OCI-LY1 (cell line): ENCODE measurements at regions not wholly inside any gene's neighbourhood (a gene's known extent, or its start where the extent isn't known, plus 50 kb on each side); places are given as distances from the start of the nearest gene placed in this dataset.

Experiments
- H2AFZ ChIP-seq: fragments of 200-600 bp; sonication (generic), shearing (Covaris generic); 2 replicates; pipeline ENCODE4 v1.6.0; 2014; ENCODE audit warnings: antibody characterized with exemption, mild to moderate bottlenecking, low read length
- H3F3A ChIP-seq: fragments of 200-600 bp; sonication (generic), shearing (Covaris generic); 2 replicates; pipeline ENCODE4 v1.6.0; 2014; ENCODE audit warnings: mild to moderate bottlenecking, antibody characterized with exemption, low read length, moderate library complexity; ENCODE audit not compliant: insufficient read depth
- H3K27ac ChIP-seq: fragments of 200-600 bp; sonication (generic); 2 replicates; pipeline ENCODE4 v1.5.1; 2014; ENCODE audit warnings: low read length, mixed run types, mild to moderate bottlenecking, low read depth; ENCODE audit not compliant: poor library complexity, severe bottlenecking
- H3K27me3 ChIP-seq: fragments of 200-600 bp; sonication (generic); 2 replicates; pipeline ENCODE4 v1.6.0; 2014; ENCODE audit warnings: antibody characterized with exemption, mild to moderate bottlenecking, low read length, moderate library complexity; ENCODE audit not compliant: insufficient read depth
- H3K36me3 ChIP-seq: fragments of 200-600 bp; sonication (generic); 2 replicates; pipeline ENCODE4 v1.6.1; 2014; ENCODE audit warnings: mild to moderate bottlenecking, antibody characterized with exemption, low read length, moderate library complexity, mixed read lengths; ENCODE audit not compliant: insufficient read depth
- H3K4me1 ChIP-seq: fragments of 200-600 bp; sonication (generic); 2 replicates; pipeline ENCODE4 v1.5.1; 2014; ENCODE audit warnings: mild to moderate bottlenecking, low read length, moderate library complexity; ENCODE audit not compliant: insufficient read depth, severe bottlenecking
- H3K4me2 ChIP-seq: fragments of 200-600 bp; sonication (generic), shearing (Covaris generic); 2 replicates; pipeline ENCODE4 v1.6.1; 2014; ENCODE audit warnings: low read length
- H3K4me3 ChIP-seq: fragments of 200-600 bp; sonication (generic); 2 replicates; pipeline ENCODE4 v1.5.1; 2014; ENCODE audit warnings: low read length, low read depth, mild to moderate bottlenecking, mixed read lengths; ENCODE audit not compliant: poor library complexity, severe bottlenecking
- H3K79me2 ChIP-seq: fragments of 200-600 bp; shearing (Covaris generic); 2 replicates; pipeline ENCODE4 v1.6.1; 2016; ENCODE audit warnings: mixed run types, low read length, mixed read lengths; ENCODE audit not compliant: insufficient read depth
- H3K9ac ChIP-seq: fragments of 200-600 bp; sonication (generic), shearing (Covaris generic); 2 replicates; pipeline ENCODE4 v1.6.1; 2014; ENCODE audit warnings: mild to moderate bottlenecking, low read length, mixed read lengths
- H3K9me2 ChIP-seq: fragments of 200-600 bp; sonication (generic), shearing (Covaris generic); 2 replicates; pipeline ENCODE4 v1.6.1; 2014; ENCODE audit warnings: low read depth, mild to moderate bottlenecking, low read length, mixed read lengths
- H3K9me3 ChIP-seq: fragments of 200-600 bp; shearing (Covaris generic); 2 replicates; pipeline ENCODE4 v1.6.1; 2014; ENCODE audit warnings: low read length, mixed read lengths
- H4K20me1 ChIP-seq: fragments of 200-600 bp; sonication (generic), shearing (Covaris generic); 2 replicates; pipeline ENCODE4 v1.6.0; 2016; ENCODE audit warnings: mild to moderate bottlenecking, low read length; ENCODE audit not compliant: insufficient read depth
- CTCF ChIP-seq: fragments of 200-600 bp; sonication (generic), shearing (Covaris generic); IDR thresholded peaks from 2 replicates; pipeline ENCODE4 v1.5.1; 2017; ENCODE audit warnings: mild to moderate bottlenecking, antibody characterized with exemption, low read length, moderate library complexity, mixed read lengths
- EZH2 ChIP-seq: fragments of 200-600 bp; sonication (generic), shearing (Covaris generic); IDR thresholded peaks from 2 replicates; pipeline ENCODE4 v1.8.0; 2017; ENCODE audit warnings: borderline replicate concordance, mixed run types, mild to moderate bottlenecking, antibody characterized with exemption, low read length, moderate library complexity, mixed read lengths

GRCh38 chr14:101350691-101351090 lies 210.6 kb upstream of the DIO3 start:
- TF ChIP-seq EZH2 (no peak), CTCF (no peak)
- Histone ChIP-seq H3K27ac (no peak overlapping the region), H3K4me2 (no peak overlapping the region), H3K9me2 (no peaks in the 10 kb centered on the region), H3K36me3 (no peaks in the 10 kb centered on the region), H4K20me1 (no peaks in the 10 kb centered on the region), H3K79me2 (no peaks in the 10 kb centered on the region), H3K9ac (no peak overlapping the region), H3K9me3 (peaks cover 7% of the 10 kb centered on the region; the same call in 1 of the 2 replicates), H3K4me1 (no peaks in the 10 kb centered on the region), H3K27me3 (no peaks in the 10 kb centered on the region), H3F3A (no peaks in the 10 kb centered on the region), H3K4me3 (no peak overlapping the region), H2AFZ (no peak overlapping the region)

GRCh38 chr14:101351146-101351545 lies 210.1 kb upstream of the DIO3 start:
- TF ChIP-seq EZH2 (no peak), CTCF (no peak)
- Histone ChIP-seq H3K4me2 (no peak overlapping the region), H3K4me1 (no peaks in the 10 kb centered on the region), H3F3A (no peaks in the 10 kb centered on the region), H2AFZ (no peak overlapping the region), H4K20me1 (no peaks in the 10 kb centered on the region), H3K27me3 (no peaks in the 10 kb centered on the region), H3K9ac (no peak overlapping the region), H3K79me2 (no peaks in the 10 kb centered on the region), H3K36me3 (no peaks in the 10 kb centered on the region), H3K9me3 (peaks cover 7% of the 10 kb centered on the region; the same call in 1 of the 2 replicates), H3K27ac (no peak overlapping the region), H3K4me3 (no peak overlapping the region), H3K9me2 (no peaks in the 10 kb centered on the region)

- Histone ChIP-seq H3K9ac (no peak overlapping the region), H3K79me2 (no peaks in the 10 kb centered on the region), H3K36me3 (no peaks in the 10 kb centered on the region), H3K9me2 (no peaks in the 10 kb centered on the region), H2AFZ (no peak overlapping the region), H3F3A (no peaks in the 10 kb centered on the region), H3K4me2 (no peak overlapping the region), H3K9me3 (peaks cover 7% of the 10 kb centered on the region; the same call in 1 of the 2 replicates), H3K27me3 (no peaks in the 10 kb centered on the region), H3K27ac (no peak overlapping the region), H3K4me1 (no peaks in the 10 kb centered on the region), H3K4me3 (no peak overlapping the region), H4K20me1 (no peaks in the 10 kb centered on the region)
- TF ChIP-seq EZH2 (no peak), CTCF (no peak)
These were observed 209.5 kb upstream of the DIO3 start for GRCh38 chr14:101351769-101352168.
